IMR-90 (cell line): ENCODE measurements at regions not wholly inside any gene's neighbourhood (a gene's known extent, or its start where the extent isn't known, plus 50 kb on each side); places are given as distances from the start of the nearest gene placed in this dataset.

ENCODE experiments used
- ATAC-seq: fragments of 200-7000 bp; cut with Tn5 transposase; 2 replicates; pipeline ENCODE4 v1.9.1; 2020; ENCODE audit warnings: low read depth, mild to moderate bottlenecking, moderate library complexity
- BruUV-seq: library from RNA; stranded (reverse); fragments of 400-500 nt; replicated peaks from 2 replicates; lab custom pipeline; 2021; lab: Mats Ljungman, UMichigan
- CTCF ChIA-PET: fragments of 300-600 bp; formaldehyde crosslinking; extraction: SDS; loops from one replicate; lab custom pipeline; 2021; ENCODE audit warnings: antibody characterized with exemption; lab: Yijun Ruan, JAX
- POLR2A ChIA-PET: fragments of 300-600 bp; sonication (Branson Sonifier 250); formaldehyde crosslinking; loops from one replicate; lab custom pipeline; 2022; ENCODE audit warnings: antibody characterized with exemption; ENCODE audit not compliant: unreplicated experiment; lab: Charles Lee
- DNase-seq: peaks from one replicate; pipeline ENCODE4 v3.0.0; 2013
- H2AFZ ChIP-seq: replicated peaks from 2 replicates; pipeline ENCODE3; 2013; ENCODE audit warnings: low read length, mild to moderate bottlenecking; ENCODE audit not compliant: poor library complexity
- H2AK5ac ChIP-seq: 2 replicates; pipeline ENCODE4 v1.6.1; 2013; ENCODE audit warnings: low read depth, low read length, inconsistent platforms
- H2AK9ac ChIP-seq: replicated peaks from 2 replicates; pipeline ENCODE3; 2013; ENCODE audit warnings: mild to moderate bottlenecking, low read depth, low read length, moderate library complexity; ENCODE audit not compliant: poor library complexity
- H2BK120ac ChIP-seq: 2 replicates; pipeline ENCODE4 v1.6.1; 2013; ENCODE audit warnings: low read depth, low read length, inconsistent platforms
- H2BK15ac ChIP-seq: 3 replicates; pipeline ENCODE4 v1.6.1; 2013; ENCODE audit warnings: low read depth, low read length, inconsistent platforms
- H2BK20ac ChIP-seq: 2 replicates; pipeline ENCODE4 v1.6.1; 2013; ENCODE audit warnings: low read depth, mild to moderate bottlenecking, inconsistent platforms, low read length, moderate library complexity
- H2BK5ac ChIP-seq: 2 replicates; pipeline ENCODE4 v1.6.1; 2013; ENCODE audit warnings: mild to moderate bottlenecking, low read depth, low read length, inconsistent platforms; ENCODE audit not compliant: poor library complexity, severe bottlenecking
- H3K14ac ChIP-seq: replicated peaks from 2 replicates; pipeline ENCODE4 v1.6.1; 2013; ENCODE audit warnings: low read depth, low read length, inconsistent platforms
- H3K18ac ChIP-seq: 2 replicates; pipeline ENCODE4 v1.6.1; 2013; ENCODE audit warnings: low read depth, low read length, control low read depth
- H3K23ac ChIP-seq: 2 replicates; pipeline ENCODE4 v1.6.1; 2013; ENCODE audit warnings: low read depth, low read length, inconsistent platforms
- H3K27ac ChIP-seq: 2 replicates; pipeline ENCODE4 v1.5.1; 2013; ENCODE audit warnings: mild to moderate bottlenecking, control low read depth, low read length; ENCODE audit not compliant: insufficient read depth
- H3K27me3 ChIP-seq: 2 replicates; pipeline ENCODE4 v1.6.1; 2013; ENCODE audit warnings: low read length; ENCODE audit not compliant: control insufficient read depth, insufficient read depth
- H3K36me3 ChIP-seq: 2 replicates; pipeline ENCODE4 v1.6.1; 2013; ENCODE audit warnings: low read length, mixed read lengths; ENCODE audit not compliant: control insufficient read depth, insufficient read depth
- H3K4ac ChIP-seq: 2 replicates; pipeline ENCODE4 v1.6.1; 2013; ENCODE audit warnings: low read depth, low read length, inconsistent platforms
- H3K4me1 ChIP-seq: 2 replicates; pipeline ENCODE4 v1.6.1; 2013; ENCODE audit warnings: low read length, mixed read lengths; ENCODE audit not compliant: control insufficient read depth, insufficient read depth
- H3K4me2 ChIP-seq: 2 replicates; pipeline ENCODE4 v1.6.1; 2013; ENCODE audit warnings: low read depth, mild to moderate bottlenecking, control low read depth, low read length, moderate library complexity
- H3K4me3 ChIP-seq: 2 replicates; pipeline ENCODE4 v1.5.1; 2013; ENCODE audit warnings: low read depth, mild to moderate bottlenecking, control low read depth, low read length, moderate library complexity; ENCODE audit not compliant: insufficient read depth
- H3K56ac ChIP-seq: 2 replicates; pipeline ENCODE4 v1.6.1; 2013; ENCODE audit warnings: low read length, inconsistent platforms; ENCODE audit not compliant: insufficient read depth; ENCODE audit errors: extremely low read depth
- H3K79me1 ChIP-seq, 2 experiments: 2 replicates each; pipeline ENCODE4 v1.6.1; 2013; ENCODE audit warnings: low read length in 2 of 2, inconsistent platforms in 1 of 2, low read depth in 1 of 2
- H3K9ac ChIP-seq: 2 replicates; pipeline ENCODE4 v1.6.1; 2013; ENCODE audit warnings: low read depth, low read length, control low read depth
- H3K9me1 ChIP-seq: 2 replicates; pipeline ENCODE4 v1.6.1; 2013; ENCODE audit warnings: low read length, inconsistent platforms; ENCODE audit not compliant: insufficient read depth
- H3K9me3 ChIP-seq: 2 replicates; pipeline ENCODE4 v1.6.1; 2013; ENCODE audit warnings: low read length; ENCODE audit not compliant: control insufficient read depth, insufficient read depth
- H4K20me1 ChIP-seq: 2 replicates; pipeline ENCODE4 v1.6.1; 2013; ENCODE audit warnings: low read length, inconsistent platforms; ENCODE audit not compliant: insufficient read depth
- H4K5ac ChIP-seq: 2 replicates; pipeline ENCODE4 v1.6.1; 2013; ENCODE audit warnings: mild to moderate bottlenecking, low read depth, low read length, control low read depth
- H4K8ac ChIP-seq, 2 experiments: 2 replicates each; pipeline ENCODE4 v1.6.1; 2013; ENCODE audit warnings: low read depth in 2 of 2, low read length in 2 of 2, control low read depth in 1 of 2, inconsistent platforms in 1 of 2
- H4K91ac ChIP-seq: 2 replicates; pipeline ENCODE4 v1.6.1; 2013; ENCODE audit warnings: low read depth, low read length, inconsistent platforms; ENCODE audit not compliant: insufficient read depth
- BHLHE40 ChIP-seq: fragments of 150-350 bp; IDR thresholded peaks from 2 replicates; pipeline ENCODE4 v1.6.1; 2016; ENCODE audit warnings: mild to moderate bottlenecking, low read depth, low read length
- CEBPB ChIP-seq: IDR thresholded peaks from 2 replicates; pipeline ENCODE4 v1.6.1; 2012; ENCODE audit warnings: low read depth, low read length, improper control_type of control experiment
- CHD1 ChIP-seq: IDR thresholded peaks from 2 replicates; pipeline ENCODE4 v1.6.1; 2012; ENCODE audit warnings: low read depth, low read length, improper control_type of control experiment
- CTCF ChIP-seq: conservative IDR thresholded peaks from 2 replicates; pipeline ENCODE4 v1.5.1; 2012; ENCODE audit warnings: mild to moderate bottlenecking, low read depth, low read length, improper control_type of control experiment
- FOS ChIP-seq: fragments of 150-350 bp; IDR thresholded peaks from 2 replicates; pipeline ENCODE4 v1.6.1; 2016; ENCODE audit warnings: low read depth, low read length
- MAFK ChIP-seq: IDR thresholded peaks from 2 replicates; pipeline ENCODE4 v1.6.1; 2012; ENCODE audit warnings: low read depth, low read length, improper control_type of control experiment
- MAZ ChIP-seq: IDR thresholded peaks from 2 replicates; pipeline ENCODE4 v1.6.1; 2012; ENCODE audit warnings: low read depth, mild to moderate bottlenecking, low read length, improper control_type of control experiment, moderate library complexity, borderline replicate concordance
- MXI1 ChIP-seq: IDR thresholded peaks from 2 replicates; pipeline ENCODE4 v1.6.1; 2012; ENCODE audit warnings: low read depth, mild to moderate bottlenecking, low read length, moderate library complexity, borderline replicate concordance
- NFE2L2 ChIP-seq: fragments of 150-350 bp; IDR thresholded peaks from 2 replicates; pipeline ENCODE4 v1.6.1; 2016; ENCODE audit warnings: low read depth, mild to moderate bottlenecking, low read length
- POLR2A ChIP-seq: IDR thresholded peaks from 2 replicates; pipeline ENCODE4 v1.6.1; 2012; ENCODE audit warnings: mild to moderate bottlenecking, low read depth, low read length
- RAD21 ChIP-seq: IDR thresholded peaks from 2 replicates; pipeline ENCODE4 v1.6.1; 2012; ENCODE audit warnings: low read length, improper control_type of control experiment
- RCOR1 ChIP-seq: IDR thresholded peaks from 2 replicates; pipeline ENCODE4 v1.6.1; 2012; ENCODE audit warnings: mild to moderate bottlenecking, low read length, improper control_type of control experiment; ENCODE audit not compliant: insufficient replicate concordance
- RFX5 ChIP-seq: IDR thresholded peaks from 2 replicates; pipeline ENCODE4 v1.8.0; 2012; ENCODE audit warnings: low read depth, mild to moderate bottlenecking, low read length, moderate library complexity
- SMC3 ChIP-seq: fragments of 150-350 bp; IDR thresholded peaks from 2 replicates; pipeline ENCODE4 v1.6.1; 2016; ENCODE audit warnings: low read depth, mild to moderate bottlenecking, antibody characterized with exemption, low read length, moderate library complexity
- USF2 ChIP-seq: fragments of 150-350 bp; IDR thresholded peaks from 2 replicates; pipeline ENCODE4 v1.6.1; 2017; ENCODE audit warnings: mild to moderate bottlenecking, antibody characterized with exemption, low read length, low read depth
- WGBS, 2 experiments: methylation state at CpG; one replicate each; pipeline versions ENCODE4 v1.1.5 to v1.1.7; 2013; ENCODE audit warnings: missing lambda C conversion rate in 2 of 2; ENCODE audit not compliant: insufficient read length in 1 of 2; ENCODE audit errors: extremely low coverage in 2 of 2; 5-methylcytosine and 5-hydroxymethylcytosine counted together
- dilution Hi-C: fragments of 300-500 bp; cut with HindIII; formaldehyde crosslinking; loops from one replicate; pipeline ENCODE4 v1.14.3; 2018; ENCODE audit warnings: low sequenced_read_pairs; ENCODE audit not compliant: unreplicated experiment
- in situ Hi-C: fragments of 300-500 bp; cut with MboI; formaldehyde crosslinking; loops from 3 replicates; pipeline ENCODE4 v1.14.3; 2019; ENCODE audit warnings: low sequenced_read_pairs, inconsistent platforms, mixed read lengths
- intact Hi-C: fragments of 100-400 bp; cut with micrococcal nuclease; formaldehyde crosslinking; loops from 2 replicates; pipeline ENCODE4 v1.10.0; 2022
- TF ChIP-seq, protein P1 (sequence below): fragments of 150-350 bp; IDR thresholded peaks from 2 replicates; pipeline ENCODE4 v1.6.1; 2016; ENCODE audit warnings: low read depth, mild to moderate bottlenecking, low read length, moderate library complexity, borderline replicate concordance

DNA sequence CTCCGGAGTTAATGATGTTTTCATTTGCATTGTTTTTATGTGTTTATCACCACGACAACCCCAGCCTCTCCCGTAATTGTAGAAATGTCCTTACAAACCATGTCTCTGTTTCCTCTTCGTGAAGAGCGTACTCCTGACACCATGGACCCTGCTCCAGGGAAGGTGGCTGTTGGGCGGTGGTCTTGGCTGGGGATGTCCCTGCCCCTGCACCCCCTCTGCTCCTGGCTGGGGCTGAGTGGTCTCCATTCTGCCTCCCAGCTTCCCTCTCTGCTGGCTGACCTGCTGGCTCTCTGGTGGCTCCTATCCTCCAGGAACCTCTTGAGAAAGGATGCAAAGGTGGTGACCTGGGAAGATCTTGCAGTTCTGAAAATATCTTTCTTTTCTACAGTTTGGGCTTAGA lies 81.1 kb downstream of the ASB1 start:
- H3K4me3 ChIP-seq: no peak overlapping the region
- dilution Hi-C loops (no loop called here), intact Hi-C loops (no loop called here), in situ Hi-C loops (no loop called here)
- H2BK120ac ChIP-seq: no peak overlapping the region
- no peaks in the 10 kb centered on the region for H4K20me1 ChIP-seq
- H3K36me3 ChIP-seq: no peaks in the 10 kb centered on the region
- H3K23ac ChIP-seq: no peak overlapping the region
- no peak overlapping the region for H3K27ac ChIP-seq
- no peak overlapping the region for H3K56ac ChIP-seq
- H2BK5ac ChIP-seq: no peak overlapping the region
- no peak overlapping the region for H3K14ac ChIP-seq
- H4K8ac ChIP-seq: no peak overlapping the region
- no TSS peak for BruUV-seq
- CTCF ChIA-PET: no interaction called here
- POLR2A ChIA-PET: no interaction called here
- H4K5ac ChIP-seq: no peak overlapping the region
- WGBS, 2 experiments: no CpG with 5 or more reads among the region's 6 CpGs
- H3K4ac ChIP-seq: no peak overlapping the region
- no peaks in the 10 kb centered on the region; the same call in 1 of the 2 replicates for H3K4me1 ChIP-seq
- H3K4me2 ChIP-seq: no peak overlapping the region
- H3K18ac ChIP-seq: no peak overlapping the region
- H2BK20ac ChIP-seq: no peak overlapping the region
- no peaks in the 10 kb centered on the region for H3K79me1 ChIP-seq
- peaks cover 2% of the 10 kb centered on the region; the same call in 1 of the 2 replicates for H3K27me3 ChIP-seq
- no peak overlapping the region for H2BK15ac ChIP-seq
- no peak overlapping the region for H3K9ac ChIP-seq
- H2AFZ ChIP-seq: no peak overlapping the region
- no peak overlapping the region for H2AK5ac ChIP-seq
- H4K91ac ChIP-seq: no peak overlapping the region
- H3K9me3 ChIP-seq: no peaks in the 10 kb centered on the region
- no peaks in the 10 kb centered on the region for H3K9me1 ChIP-seq
- TF ChIP-seq, protein P1, sequence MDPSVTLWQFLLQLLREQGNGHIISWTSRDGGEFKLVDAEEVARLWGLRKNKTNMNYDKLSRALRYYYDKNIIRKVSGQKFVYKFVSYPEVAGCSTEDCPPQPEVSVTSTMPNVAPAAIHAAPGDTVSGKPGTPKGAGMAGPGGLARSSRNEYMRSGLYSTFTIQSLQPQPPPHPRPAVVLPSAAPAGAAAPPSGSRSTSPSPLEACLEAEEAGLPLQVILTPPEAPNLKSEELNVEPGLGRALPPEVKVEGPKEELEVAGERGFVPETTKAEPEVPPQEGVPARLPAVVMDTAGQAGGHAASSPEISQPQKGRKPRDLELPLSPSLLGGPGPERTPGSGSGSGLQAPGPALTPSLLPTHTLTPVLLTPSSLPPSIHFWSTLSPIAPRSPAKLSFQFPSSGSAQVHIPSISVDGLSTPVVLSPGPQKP: no peak
- TF ChIP-seq RCOR1: no peak
- TF ChIP-seq CEBPB: no peak
- no peak for TF ChIP-seq RFX5
- TF ChIP-seq BHLHE40: no peak
- no peak for TF ChIP-seq USF2
- TF ChIP-seq SMC3: no peak
- no peak for TF ChIP-seq NFE2L2
- TF ChIP-seq CTCF: no peak
- no peak for TF ChIP-seq MAZ
- TF ChIP-seq CHD1: no peak
- no peak for TF ChIP-seq RAD21
- no peak for TF ChIP-seq MAFK
- TF ChIP-seq POLR2A: no peak
- no peak for TF ChIP-seq FOS
- no peak for TF ChIP-seq MXI1
- DNase-seq: no peak
- H2AK9ac ChIP-seq: no peak overlapping the region
- ATAC-seq: no peak
